Stimulated activated CD8-positive, alpha-beta memory T cell treated with anti-CD3 and anti-CD28 coated beads, Interleukin-2, amount 100 ng/mL, for 48 hours (primary cell): ENCODE measurements at regions not wholly inside any gene's neighbourhood (a gene's known extent, or its start where the extent isn't known, plus 50 kb on each side); places are given as distances from the start of the nearest gene placed in this dataset.

ENCODE experiments used
- DNase-seq, 2 donors: peaks; one replicate each; pipeline ENCODE4 v3.0.0-alpha.2; 2020; ENCODE audit warnings: low read depth in 2 of 2

DNA sequence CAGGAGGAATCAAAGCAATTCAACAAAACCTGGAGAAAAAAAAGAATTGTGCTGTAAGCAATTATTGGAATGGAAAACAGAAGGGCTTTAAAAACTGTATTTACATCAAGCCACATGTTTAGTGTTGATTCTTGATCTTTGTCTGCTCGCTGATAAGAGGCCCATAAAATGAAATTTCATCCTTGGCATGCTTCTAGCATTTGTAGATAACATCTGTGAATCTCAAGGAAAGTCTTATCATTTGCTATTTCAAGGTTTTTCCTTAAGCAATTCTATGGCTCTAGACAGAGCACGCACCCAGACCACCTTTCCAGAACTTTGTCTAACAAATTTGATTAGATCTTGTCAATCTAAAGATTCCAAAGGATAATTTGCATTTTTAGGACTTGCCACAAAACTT lies 181.0 kb upstream of the FGGY start:
- no peak for DNase-seq

DNA sequence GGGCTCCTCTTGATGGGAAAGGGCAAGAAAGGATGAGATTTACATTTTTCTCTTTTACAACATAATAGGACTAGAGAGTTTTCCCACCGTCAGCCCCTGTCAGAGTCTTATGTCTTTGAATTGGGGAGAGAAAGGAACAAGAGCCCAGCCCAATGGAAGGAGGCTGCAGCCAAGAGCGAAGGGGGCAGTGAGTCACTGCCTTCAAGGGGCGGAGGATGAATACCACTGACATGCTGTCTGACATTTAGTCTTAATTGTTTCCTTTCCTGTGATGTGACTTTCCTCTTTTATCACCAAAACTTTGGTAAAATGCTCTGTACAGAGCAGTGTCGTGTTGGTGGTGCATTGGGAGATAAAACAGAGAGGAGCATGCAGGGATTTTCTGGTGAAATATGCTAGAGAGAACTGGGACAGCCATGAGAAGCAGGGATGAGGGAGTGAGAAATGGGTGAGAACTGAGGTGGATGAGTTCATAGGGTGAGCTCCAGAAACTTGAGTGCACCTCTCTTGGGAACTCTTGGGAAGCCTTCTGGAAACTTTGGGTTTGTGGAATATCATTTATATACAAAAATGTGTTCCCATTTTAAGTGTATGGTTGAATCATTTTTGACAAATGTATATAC lies 179.9 kb upstream of the FGGY start:
- no peak for DNase-seq

DNA sequence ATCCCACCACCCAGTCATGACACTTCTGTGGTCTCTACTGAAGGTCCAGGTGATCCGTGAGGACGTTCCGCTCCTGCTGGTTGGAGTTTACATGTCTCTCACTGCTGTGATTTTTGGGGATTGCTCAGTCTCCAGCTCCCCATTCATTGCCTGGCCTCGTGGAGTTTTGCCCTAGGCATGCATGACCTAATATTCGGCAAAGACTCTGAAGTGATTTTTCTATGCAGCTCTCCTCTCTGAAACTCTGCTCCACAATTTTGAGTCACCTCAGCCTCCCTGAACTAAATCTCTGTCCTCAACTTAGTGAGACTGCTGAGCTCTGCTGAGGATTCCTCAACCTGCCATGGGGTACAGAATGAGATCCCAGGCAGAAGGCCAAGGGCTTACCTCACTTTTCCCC lies 174.4 kb upstream of the FGGY start:
- DNase-seq = no peak

DNA sequence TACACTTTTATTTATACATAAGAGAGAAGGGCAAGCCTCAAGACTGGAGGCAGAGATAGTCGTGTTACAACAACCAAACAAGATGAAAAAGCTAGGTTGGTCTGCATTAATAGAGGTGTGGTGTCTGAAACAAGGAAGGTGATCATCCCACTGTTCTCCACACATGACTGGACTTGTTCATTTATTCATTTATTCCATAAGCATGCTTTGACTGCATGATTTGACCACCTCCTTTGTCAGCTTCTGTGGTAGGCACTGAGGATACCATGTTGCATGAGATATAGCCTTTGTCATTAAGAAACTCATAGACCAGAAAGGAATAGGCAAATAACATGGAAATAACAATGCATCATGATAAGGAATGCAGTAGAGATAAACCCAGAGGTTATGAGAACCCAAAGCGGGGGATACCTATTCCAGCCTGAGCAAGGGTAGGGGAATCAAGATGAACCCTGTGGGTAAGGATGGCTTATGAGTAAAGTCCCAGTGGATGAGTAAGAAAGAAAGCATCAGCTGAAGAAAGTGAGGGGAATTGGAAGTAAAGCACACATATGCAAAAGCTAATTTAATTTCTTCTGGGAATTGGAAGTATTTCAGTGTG lies 173.7 kb upstream of the FGGY start:
- DNase-seq = no peak

DNA sequence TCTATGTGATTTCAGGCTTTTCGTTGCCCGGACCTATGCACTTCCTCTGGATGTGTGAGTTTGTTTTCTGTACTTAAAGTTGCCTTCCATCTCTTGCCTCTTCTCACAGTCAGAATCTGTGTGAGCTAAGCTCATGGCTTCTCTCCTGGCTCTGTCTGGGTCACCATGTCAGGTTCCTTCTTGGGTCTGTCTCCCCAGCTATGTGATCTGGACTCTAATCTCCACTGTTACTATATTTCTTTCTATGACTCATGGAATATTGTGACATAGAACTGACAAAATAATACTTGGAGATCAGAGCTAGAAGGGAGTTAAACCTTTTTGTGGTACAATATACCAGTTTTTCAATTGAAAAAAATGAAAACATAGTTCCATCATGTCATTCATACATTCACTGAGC lies 172.7 kb upstream of the FGGY start:
- DNase-seq = no peak

DNA sequence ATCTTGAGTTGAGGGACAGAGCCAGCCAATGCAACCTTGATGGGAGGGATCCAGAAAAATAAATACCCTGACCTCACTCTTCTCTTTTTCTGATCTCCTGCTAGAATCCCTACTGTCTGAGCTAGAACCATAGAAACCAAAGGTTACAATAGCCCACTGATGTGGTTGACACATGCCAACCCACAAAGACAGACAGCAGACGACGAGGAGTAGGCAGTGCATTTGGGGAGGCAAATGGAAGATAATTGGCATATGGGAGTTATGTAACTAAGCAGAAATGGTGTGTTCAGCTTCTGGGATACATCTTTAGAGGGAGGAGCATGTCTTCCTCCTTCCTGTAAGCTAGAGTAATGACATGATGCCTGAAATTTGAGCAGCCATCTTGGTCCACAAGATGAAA lies 171.7 kb upstream of the FGGY start:
- DNase-seq = no peak

- DNase-seq = no peak
These were observed 171.1 kb upstream of the FGGY start for GRCh38 chr1:59125676-59126320.

- no peak for DNase-seq
These were observed 170.5 kb upstream of the FGGY start for GRCh38 chr1:59126366-59126765.

DNA sequence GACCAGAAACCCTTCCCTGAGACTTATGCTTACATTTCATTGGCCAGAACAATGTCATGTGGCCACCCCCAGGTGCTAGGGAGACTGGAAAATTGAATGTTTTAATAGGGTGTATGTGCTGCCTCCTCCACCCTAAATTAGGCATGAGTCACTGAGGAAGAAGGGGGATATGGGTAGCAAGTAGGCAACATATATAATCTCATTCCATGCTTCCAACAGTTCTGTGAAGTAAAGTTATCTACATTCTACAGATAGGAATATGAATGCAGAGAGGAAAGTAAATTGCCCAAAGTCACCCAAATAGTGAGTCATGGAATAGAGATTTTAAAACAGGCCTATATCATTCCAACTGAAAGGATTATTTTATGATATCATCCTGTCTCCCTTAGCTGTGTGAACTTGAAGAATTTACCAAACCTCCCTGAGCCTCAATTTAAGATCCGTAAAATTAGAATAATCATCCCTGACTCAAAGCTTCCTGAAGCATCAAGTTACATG lies 168.6 kb upstream of the FGGY start:
- no peak for DNase-seq

GRCh38 chr1:59128784-59129227 lies 168.1 kb upstream of the FGGY start:
- no peak for DNase-seq

DNA sequence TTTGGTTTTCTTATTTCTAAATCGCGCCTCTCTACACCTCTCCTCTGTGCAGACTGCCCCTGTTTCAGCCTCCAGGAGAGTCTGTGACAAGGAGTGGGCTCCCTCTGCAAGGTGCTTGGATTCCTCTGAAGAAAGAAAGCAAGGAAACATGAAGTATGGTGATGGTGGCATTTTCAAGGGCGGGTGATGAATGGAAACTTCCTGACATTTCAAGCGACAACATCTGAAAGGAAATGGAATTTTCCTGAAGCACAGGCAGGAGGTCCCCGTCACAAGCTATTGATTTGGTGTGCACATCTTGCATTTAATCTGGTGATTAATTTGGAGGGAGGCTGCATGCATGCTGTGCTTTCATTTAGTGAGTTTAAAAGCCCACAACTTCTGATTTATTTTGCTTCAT lies 164.6 kb upstream of the FGGY start:
- no peak for DNase-seq

GRCh38 chr1:59133997-59134396 lies 162.9 kb upstream of the FGGY start:
- DNase-seq = no peak

GRCh38 chr1:59135761-59136255 lies 161.1 kb upstream of the FGGY start:
- DNase-seq = no peak

- DNase-seq = no peak
These were observed 160.2 kb upstream of the FGGY start for GRCh38 chr1:59136541-59137275.

GRCh38 chr1:59137276-59137615 lies 159.6 kb upstream of the FGGY start:
- no peak for DNase-seq

DNA sequence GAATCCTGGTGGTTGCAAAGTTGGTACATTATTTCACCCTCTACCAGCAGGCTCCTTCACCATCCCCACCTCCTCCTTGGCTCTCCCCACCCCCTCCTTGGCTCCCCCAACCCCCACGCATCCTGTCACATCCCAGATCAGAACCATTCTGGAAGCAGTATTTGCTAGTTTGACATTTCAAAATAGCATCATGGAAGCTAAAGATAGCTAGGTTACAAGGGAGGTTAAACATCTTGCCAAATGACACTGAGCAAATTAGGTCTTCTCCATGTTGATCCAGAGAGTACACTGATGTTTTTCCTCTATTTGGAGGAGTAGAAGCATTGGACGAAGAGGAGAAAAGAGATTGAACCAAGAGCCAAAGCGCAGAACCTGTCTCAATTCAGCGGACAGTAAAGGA lies 158.9 kb upstream of the FGGY start:
- no peak for DNase-seq

DNA sequence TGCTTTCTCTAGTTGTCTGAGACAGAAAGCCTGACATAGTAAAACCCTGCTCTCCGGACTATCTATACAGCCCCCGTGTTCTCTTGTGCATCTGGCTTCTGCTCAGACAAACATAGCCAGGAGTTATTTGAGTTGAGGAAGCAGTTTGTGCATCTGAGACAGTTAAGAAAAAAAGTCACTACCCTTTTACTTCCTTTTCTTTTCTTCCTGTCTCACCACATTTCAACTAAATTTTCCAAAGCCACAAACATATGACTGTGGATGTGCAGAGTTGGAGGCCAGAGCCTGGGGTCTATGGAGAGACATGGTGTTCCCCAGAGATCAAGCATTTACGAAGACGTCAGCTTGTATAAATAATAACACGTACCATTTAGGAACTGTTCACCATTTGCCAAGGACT lies 158.5 kb upstream of the FGGY start:
- no peak for DNase-seq

GRCh38 chr1:59139396-59139795 lies 157.5 kb upstream of the FGGY start:
- DNase-seq = no peak

GRCh38 chr1:59141267-59141863 lies 155.5 kb upstream of the FGGY start:
- DNase-seq = no peak

DNA sequence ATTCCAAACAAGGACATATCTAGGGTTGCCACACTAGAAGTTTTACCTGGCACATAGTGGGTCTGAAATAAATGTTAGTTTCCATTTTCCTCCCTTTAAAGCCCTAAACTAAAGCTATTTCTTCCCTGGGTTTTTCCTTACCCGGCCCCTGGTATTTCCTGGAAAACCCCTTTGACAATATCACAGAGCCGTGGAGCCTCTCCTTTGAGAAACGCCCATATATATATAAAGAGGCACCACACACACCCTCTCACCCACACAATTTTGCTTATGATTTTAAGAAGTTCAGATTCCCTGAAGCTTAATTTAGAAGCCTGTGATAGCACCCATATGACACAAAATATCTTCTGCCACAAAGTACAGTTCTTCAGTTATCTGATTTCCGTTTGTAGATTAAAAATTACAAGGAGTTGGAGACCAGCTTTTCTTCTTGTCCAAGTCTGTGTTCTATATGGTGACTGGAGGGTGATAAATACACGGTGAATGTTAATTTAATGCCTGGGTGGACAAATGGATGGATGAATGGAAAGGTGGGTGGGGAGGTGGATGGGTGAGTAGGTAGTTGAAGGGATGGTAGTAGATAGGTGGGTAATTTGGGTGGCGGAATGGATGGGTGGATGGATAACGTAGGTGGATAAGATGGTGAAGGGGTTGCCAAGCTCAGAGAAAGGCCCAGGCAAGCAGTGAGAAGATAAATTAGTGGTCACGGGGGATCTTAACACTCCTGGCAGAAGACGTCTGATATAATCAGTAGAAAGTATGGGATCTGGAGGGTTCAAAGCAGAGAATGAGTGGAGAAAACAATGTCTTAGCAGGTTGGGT lies 154.4 kb upstream of the FGGY start:
- DNase-seq = no peak

DNA sequence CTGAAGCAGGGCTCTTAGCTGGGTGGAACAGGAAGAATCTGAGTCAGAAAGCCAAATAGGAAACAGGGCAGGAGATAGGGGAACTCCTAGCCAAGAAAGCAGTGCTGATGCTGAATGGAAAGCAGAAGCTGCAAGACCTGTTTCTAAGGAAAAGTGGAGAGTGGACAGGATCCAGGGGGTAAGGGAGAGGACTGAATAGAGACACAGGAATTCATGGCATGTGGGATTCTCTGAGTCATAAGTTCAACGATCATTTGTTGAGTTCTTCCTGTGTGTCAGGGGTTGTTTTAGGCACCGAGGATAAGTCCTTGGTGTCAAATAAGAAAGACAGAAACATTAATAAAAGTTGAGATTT lies 153.8 kb upstream of the FGGY start:
- no peak for DNase-seq
